ENCODE measurements at regions not wholly inside any gene's neighbourhood (a gene's known extent, or its start where the extent isn't known, plus 50 kb on each side); places are given as distances from the start of the nearest gene placed in this dataset.

DNA sequence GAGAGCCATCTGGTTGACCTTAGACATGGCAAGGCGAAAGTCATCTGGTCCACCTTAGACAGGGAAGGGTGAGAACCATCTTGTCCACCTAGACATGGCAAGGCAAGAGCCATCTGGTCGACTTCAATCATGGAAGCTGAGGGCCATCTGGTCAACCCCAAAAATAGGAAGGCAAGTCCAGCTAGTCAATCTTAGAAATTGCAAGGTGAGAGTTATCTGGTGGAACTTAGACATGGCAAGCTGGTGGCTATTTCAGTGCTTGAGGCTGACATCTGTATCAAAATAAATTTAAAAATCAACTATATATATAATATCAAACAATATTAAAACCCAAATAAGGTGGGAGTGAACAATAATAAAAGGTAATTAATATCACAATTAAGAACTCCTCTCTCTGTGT lies 83.9 kb downstream of the ZNF726 start:
- Histone ChIP-seq H3K4me1 (ENCODE audit: insufficient read depth, low read length) (no peaks in the 10 kb centered on the region), H3K79me1 (ENCODE audit: insufficient read depth, low read depth, low read length, poor library complexity, severe bottlenecking) (no peaks in the 10 kb centered on the region), H4K91ac (ENCODE audit: insufficient read length, low read depth, low read length) (no peak overlapping the region), H2BK20ac (ENCODE audit: low read depth, low read length, poor library complexity, severe bottlenecking) (no peak overlapping the region), H3K4me2 (ENCODE audit: insufficient read depth, insufficient read length, low read length) (no peak overlapping the region), H3K27ac (ENCODE audit: insufficient read length, low read depth, low read length) (no peak overlapping the region), H2BK12ac (ENCODE audit: insufficient read length, low read depth, low read length) (no peak overlapping the region), H4K8ac (replicated peaks; ENCODE audit: insufficient read length, low read depth, low read length) (no peak overlapping the region), H2BK15ac (ENCODE audit: low read depth, low read length) (no peak overlapping the region), H3K18ac (ENCODE audit: insufficient read length, low read depth, low read length) (no peak overlapping the region), H4K5ac (ENCODE audit: insufficient read length, low read depth, low read length) (no peak overlapping the region), H3K27me3 (ENCODE audit: insufficient read depth, low read length) (no peaks in the 10 kb centered on the region), H3K4ac (ENCODE audit: low read depth, low read length) (no peak overlapping the region), H2BK120ac (ENCODE audit: low read depth, low read length, poor library complexity, severe bottlenecking) (no peak overlapping the region), H2BK5ac (ENCODE audit: insufficient read length, low read length) (no peak overlapping the region), H3K14ac (ENCODE audit: insufficient read depth, low read length) (no peak overlapping the region), H3K9me3 (ENCODE audit: control insufficient read depth, low read depth, low read length) (peaks cover 96% of the 10 kb centered on the region), H2AFZ (ENCODE audit: low read length) (no peak overlapping the region), H3K9ac (ENCODE audit: extremely low read depth, insufficient read length, low read length) (no peak overlapping the region), H3K23ac (ENCODE audit: insufficient read length, low read depth, low read length) (no peak overlapping the region), H3K56ac (ENCODE audit: insufficient read length, low read depth, low read length) (no peak overlapping the region), H3K79me2 (ENCODE audit: insufficient read depth, low read length) (no peaks in the 10 kb centered on the region), H3K23me2 (ENCODE audit: insufficient read length, low read depth, low read length, poor library complexity, severe bottlenecking) (no peaks in the 10 kb centered on the region), H2AK5ac (ENCODE audit: insufficient read length, low read length) (no peak overlapping the region), H3T11ph (ENCODE audit: low read length) (no peak overlapping the region), H4K20me1 (ENCODE audit: control insufficient read depth, insufficient read depth, insufficient read length) (no peaks in the 10 kb centered on the region)
- TF ChIP-seq, protein P1, sequence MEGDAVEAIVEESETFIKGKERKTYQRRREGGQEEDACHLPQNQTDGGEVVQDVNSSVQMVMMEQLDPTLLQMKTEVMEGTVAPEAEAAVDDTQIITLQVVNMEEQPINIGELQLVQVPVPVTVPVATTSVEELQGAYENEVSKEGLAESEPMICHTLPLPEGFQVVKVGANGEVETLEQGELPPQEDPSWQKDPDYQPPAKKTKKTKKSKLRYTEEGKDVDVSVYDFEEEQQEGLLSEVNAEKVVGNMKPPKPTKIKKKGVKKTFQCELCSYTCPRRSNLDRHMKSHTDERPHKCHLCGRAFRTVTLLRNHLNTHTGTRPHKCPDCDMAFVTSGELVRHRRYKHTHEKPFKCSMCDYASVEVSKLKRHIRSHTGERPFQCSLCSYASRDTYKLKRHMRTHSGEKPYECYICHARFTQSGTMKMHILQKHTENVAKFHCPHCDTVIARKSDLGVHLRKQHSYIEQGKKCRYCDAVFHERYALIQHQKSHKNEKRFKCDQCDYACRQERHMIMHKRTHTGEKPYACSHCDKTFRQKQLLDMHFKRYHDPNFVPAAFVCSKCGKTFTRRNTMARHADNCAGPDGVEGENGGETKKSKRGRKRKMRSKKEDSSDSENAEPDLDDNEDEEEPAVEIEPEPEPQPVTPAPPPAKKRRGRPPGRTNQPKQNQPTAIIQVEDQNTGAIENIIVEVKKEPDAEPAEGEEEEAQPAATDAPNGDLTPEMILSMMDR (conservative IDR thresholded peaks at IDR 0.05) = no peak
- no peaks in the 10 kb centered on the region for H3K4me1 Mint-ChIP-seq
- no peak for DNase-seq
- no peak overlapping the region for H3K27ac Mint-ChIP-seq
- WGBS (ENCODE audit: extremely low coverage, insufficient read length, low lambda C conversion rate) = no CpG with 5 or more reads among the region's 2 CpGs
- H3K27me3 Mint-ChIP-seq (ENCODE audit: low read depth) = peaks cover 5% of the 10 kb centered on the region
- H3K9me3 Mint-ChIP-seq = peaks cover 94 to 98% of the 10 kb centered on the region in 2 experiments
- no peak overlapping the region for H3K4me3 Mint-ChIP-seq
- H3K36me3 Mint-ChIP-seq (ENCODE audit: insufficient read depth in 1 of 3, low read depth in 3 of 3) = peaks cover 16 to 39% (median 22%) of the 10 kb centered on the region in 3 experiments

Data from H9 (cell line).